ENCODE measurements at regions not wholly inside any gene's neighbourhood (a gene's known extent, or its start where the extent isn't known, plus 50 kb on each side); places are given as distances from the start of the nearest gene placed in this dataset.

GRCh38 chr6:100288311-100288710 is 176.4 kb downstream of the SIM1 start:
- no peak for TF ChIP-seq CTCF (conservative IDR thresholded peaks at IDR 0.05 in 1 of 2, IDR thresholded peaks at IDR 0.05 in 1 of 2; ENCODE audit: extremely low read depth in 1 of 2, insufficient read depth in 1 of 2, low read depth in 1 of 2, low read length in 2 of 2)
- no peak for TF ChIP-seq EZH2 (IDR thresholded peaks at IDR 0.05; ENCODE audit: borderline replicate concordance, low read length)
